Fibroblast of mammary gland (primary cell): ENCODE measurements at regions not wholly inside any gene's neighbourhood (a gene's known extent, or its start where the extent isn't known, plus 50 kb on each side); places are given as distances from the start of the nearest gene placed in this dataset.

Source experiments
- DNase-seq: peaks from one replicate; pipeline ENCODE4 v3.0.0-alpha.2; 2010; ENCODE audit warnings: low read depth
- H3K4me3 ChIP-seq: 2 replicates; pipeline ENCODE4 v1.5.1; 2011; ENCODE audit warnings: low read depth, mild to moderate bottlenecking, low read length, moderate library complexity; ENCODE audit not compliant: control insufficient read depth
- CTCF ChIP-seq: conservative IDR thresholded peaks from 2 replicates; pipeline ENCODE4 v1.5.1; 2011; ENCODE audit warnings: low read depth, low read length, inconsistent platforms; ENCODE audit not compliant: control insufficient read depth, insufficient read depth

- H3K4me3 ChIP-seq = no peak overlapping the region
- TF ChIP-seq CTCF = no peak
- peak; percentile 6 for DNase-seq
Observed at GRCh38 chr6:22954749-22955385, 385.5 kb downstream of the HDGFL1 start.

- TF ChIP-seq CTCF = no peak
- DNase-seq = no peak
- no peak overlapping the region for H3K4me3 ChIP-seq
Observed at GRCh38 chr6:22956029-22956681, 386.8 kb downstream of the HDGFL1 start.

- TF ChIP-seq CTCF = no peak
Observed at GRCh38 chr6:22958677-22959076, 389.3 kb downstream of the HDGFL1 start.

GRCh38 chr6:22959571-22959970, 390.2 kb downstream of the HDGFL1 start:
- TF ChIP-seq CTCF = no peak
- no peak overlapping the region for H3K4me3 ChIP-seq
- no peak for DNase-seq

More at GRCh38 chr6:22958677-22959076, 389.3 kb downstream of the HDGFL1 start:
- no peak for DNase-seq
- no peak overlapping the region for H3K4me3 ChIP-seq

- TF ChIP-seq CTCF = no peak
- no peak for DNase-seq
- H3K4me3 ChIP-seq = no peak overlapping the region
Observed at GRCh38 chr6:22964334-22964733, 395.0 kb downstream of the HDGFL1 start.

- no peak for DNase-seq
- H3K4me3 ChIP-seq = no peak overlapping the region
- TF ChIP-seq CTCF = no peak
Observed at GRCh38 chr6:22965889-22966288, 396.5 kb downstream of the HDGFL1 start.
